ENCODE measurements at regions not wholly inside any gene's neighbourhood (a gene's known extent, or its start where the extent isn't known, plus 50 kb on each side); places are given as distances from the start of the nearest gene placed in this dataset.
"Not testable (repeated sequence)": the region's sequence is repeated elsewhere in the genome, so short reads cannot be mapped to it uniquely, and the experiment has no call there.

DNA sequence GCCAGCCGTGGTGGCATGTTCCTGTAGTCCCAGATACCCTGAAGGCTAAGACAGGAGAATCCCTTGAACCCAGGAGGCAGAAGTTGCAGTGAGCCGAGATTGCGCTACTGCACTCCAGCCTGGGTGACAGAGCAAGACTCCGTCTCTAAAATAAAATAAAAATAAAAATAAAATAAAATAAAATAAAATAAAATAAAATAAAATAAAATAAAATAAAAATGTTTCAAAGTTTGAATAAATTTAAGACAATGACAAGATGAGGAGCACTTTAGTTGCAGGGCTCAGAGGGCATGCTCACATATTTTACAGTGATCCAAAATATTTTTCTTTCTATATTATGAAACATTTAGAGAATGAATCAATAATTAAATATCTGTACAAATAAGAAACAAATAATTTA, 374.3 kb upstream of the ARRDC3 start:
- TF ChIP-seq, protein P1, sequence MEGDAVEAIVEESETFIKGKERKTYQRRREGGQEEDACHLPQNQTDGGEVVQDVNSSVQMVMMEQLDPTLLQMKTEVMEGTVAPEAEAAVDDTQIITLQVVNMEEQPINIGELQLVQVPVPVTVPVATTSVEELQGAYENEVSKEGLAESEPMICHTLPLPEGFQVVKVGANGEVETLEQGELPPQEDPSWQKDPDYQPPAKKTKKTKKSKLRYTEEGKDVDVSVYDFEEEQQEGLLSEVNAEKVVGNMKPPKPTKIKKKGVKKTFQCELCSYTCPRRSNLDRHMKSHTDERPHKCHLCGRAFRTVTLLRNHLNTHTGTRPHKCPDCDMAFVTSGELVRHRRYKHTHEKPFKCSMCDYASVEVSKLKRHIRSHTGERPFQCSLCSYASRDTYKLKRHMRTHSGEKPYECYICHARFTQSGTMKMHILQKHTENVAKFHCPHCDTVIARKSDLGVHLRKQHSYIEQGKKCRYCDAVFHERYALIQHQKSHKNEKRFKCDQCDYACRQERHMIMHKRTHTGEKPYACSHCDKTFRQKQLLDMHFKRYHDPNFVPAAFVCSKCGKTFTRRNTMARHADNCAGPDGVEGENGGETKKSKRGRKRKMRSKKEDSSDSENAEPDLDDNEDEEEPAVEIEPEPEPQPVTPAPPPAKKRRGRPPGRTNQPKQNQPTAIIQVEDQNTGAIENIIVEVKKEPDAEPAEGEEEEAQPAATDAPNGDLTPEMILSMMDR (IDR thresholded peaks at IDR 0.05) = not testable (repeated sequence)
- not testable (repeated sequence) for TF ChIP-seq ZFX (IDR thresholded peaks at IDR 0.05; ENCODE audit: borderline replicate concordance)
